ENCODE measurements at regions not wholly inside any gene's neighbourhood (a gene's known extent, or its start where the extent isn't known, plus 50 kb on each side); places are given as distances from the start of the nearest gene placed in this dataset.

- no peak for DNase-seq (ENCODE audit: low read depth)
Measured at GRCh38 chr9:673264-673965, 168.1 kb upstream of the DMRT1 start.

- DNase-seq (ENCODE audit: low read depth), result no peak
Measured at GRCh38 chr9:673966-674526, 167.5 kb upstream of the DMRT1 start.

GRCh38 chr9:675697-676370 lies 165.7 kb upstream of the DMRT1 start:
- DNase-seq (ENCODE audit: low read depth), result no peak

- no peak for DNase-seq (ENCODE audit: low read depth)
Measured at GRCh38 chr9:676780-677438, 164.6 kb upstream of the DMRT1 start.

GRCh38 chr9:677461-678097 lies 163.9 kb upstream of the DMRT1 start:
- DNase-seq (ENCODE audit: low read depth), result no peak

GRCh38 chr9:678897-679296 lies 162.6 kb upstream of the DMRT1 start:
- no peak for DNase-seq (ENCODE audit: low read depth)

GRCh38 chr9:679462-679861 lies 162.0 kb upstream of the DMRT1 start:
- DNase-seq (ENCODE audit: low read depth), result no peak

- DNase-seq (ENCODE audit: low read depth), result no peak
Measured at GRCh38 chr9:680106-680505, 161.4 kb upstream of the DMRT1 start.

GRCh38 chr9:682633-683508 lies 158.6 kb upstream of the DMRT1 start:
- DNase-seq (ENCODE audit: low read depth), result peak; percentile 90

GRCh38 chr9:683509-684021 lies 157.9 kb upstream of the DMRT1 start:
- DNase-seq (ENCODE audit: low read depth), result no peak

GRCh38 chr9:684054-684890 lies 157.2 kb upstream of the DMRT1 start:
- DNase-seq (ENCODE audit: low read depth), result peak; percentile 90

- peak; percentile 71 for DNase-seq (ENCODE audit: low read depth)
Measured at GRCh38 chr9:684941-685340, 156.6 kb upstream of the DMRT1 start.

- DNase-seq (ENCODE audit: low read depth), result peak; percentile 45
Measured at GRCh38 chr9:686321-686813, 155.1 kb upstream of the DMRT1 start.

GRCh38 chr9:687034-687785 lies 154.3 kb upstream of the DMRT1 start:
- DNase-seq (ENCODE audit: low read depth), result no peak

- DNase-seq (ENCODE audit: low read depth), result no peak
Measured at GRCh38 chr9:687994-688393, 153.5 kb upstream of the DMRT1 start.

- DNase-seq (ENCODE audit: low read depth), result no peak
Measured at GRCh38 chr9:690517-691111, 150.9 kb upstream of the DMRT1 start.

- no peak for DNase-seq (ENCODE audit: low read depth)
Measured at GRCh38 chr9:691825-692400, 149.6 kb upstream of the DMRT1 start.

- no peak for DNase-seq (ENCODE audit: low read depth)
Measured at GRCh38 chr9:692636-693129, 148.8 kb upstream of the DMRT1 start.
